Thyroid gland (tissue), 4 donors: ENCODE measurements at regions not wholly inside any gene's neighbourhood (a gene's known extent, or its start where the extent isn't known, plus 50 kb on each side); places are given as distances from the start of the nearest gene placed in this dataset.

Source experiments
- POLR2A ChIP-seq, 2 donors: fragments of 450-650 bp; IDR thresholded peaks; one replicate each; pipeline ENCODE4 v1.6.1; 2017; ENCODE audit warnings: antibody characterized with exemption in 2 of 2, mild to moderate bottlenecking in 2 of 2, moderate library complexity in 1 of 2
- TF ChIP-seq, protein P1 (sequence below), 6 experiments: fragments of 200-600 bp in 3 of 6; fragments of 450-650 bp in 3 of 6; sonication (generic) in 3 of 6; IDR thresholded peaks; one replicate each; pipeline ENCODE4 v1.5.1; 2016 to 2019; ENCODE audit warnings: antibody characterized with exemption in 6 of 6, mild to moderate bottlenecking in 2 of 6, inconsistent platforms in 1 of 6, moderate library complexity in 1 of 6

DNA sequence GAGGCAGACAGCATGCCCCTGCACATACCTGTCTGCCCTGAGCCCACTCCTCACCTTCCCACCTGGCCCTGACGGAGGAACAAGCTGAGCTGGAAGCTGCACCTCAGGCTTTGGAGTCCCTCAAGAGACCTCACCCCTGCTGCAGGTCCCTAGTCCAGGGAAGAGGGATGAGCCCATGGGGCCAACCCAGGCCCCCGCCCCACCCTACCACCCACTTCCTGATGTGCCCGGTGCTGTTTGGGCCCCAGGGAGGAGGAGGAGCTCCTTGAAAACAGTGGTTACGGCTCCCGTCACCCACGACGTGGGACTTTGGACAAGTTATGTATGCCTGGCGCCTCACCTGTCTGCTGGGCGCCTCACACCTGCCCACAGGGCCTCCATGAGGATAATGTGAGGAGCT, 250.2 kb downstream of the NPHP4 start:
- no peak for TF ChIP-seq POLR2A (IDR thresholded peaks at IDR 0.05)
- TF ChIP-seq, protein P1, sequence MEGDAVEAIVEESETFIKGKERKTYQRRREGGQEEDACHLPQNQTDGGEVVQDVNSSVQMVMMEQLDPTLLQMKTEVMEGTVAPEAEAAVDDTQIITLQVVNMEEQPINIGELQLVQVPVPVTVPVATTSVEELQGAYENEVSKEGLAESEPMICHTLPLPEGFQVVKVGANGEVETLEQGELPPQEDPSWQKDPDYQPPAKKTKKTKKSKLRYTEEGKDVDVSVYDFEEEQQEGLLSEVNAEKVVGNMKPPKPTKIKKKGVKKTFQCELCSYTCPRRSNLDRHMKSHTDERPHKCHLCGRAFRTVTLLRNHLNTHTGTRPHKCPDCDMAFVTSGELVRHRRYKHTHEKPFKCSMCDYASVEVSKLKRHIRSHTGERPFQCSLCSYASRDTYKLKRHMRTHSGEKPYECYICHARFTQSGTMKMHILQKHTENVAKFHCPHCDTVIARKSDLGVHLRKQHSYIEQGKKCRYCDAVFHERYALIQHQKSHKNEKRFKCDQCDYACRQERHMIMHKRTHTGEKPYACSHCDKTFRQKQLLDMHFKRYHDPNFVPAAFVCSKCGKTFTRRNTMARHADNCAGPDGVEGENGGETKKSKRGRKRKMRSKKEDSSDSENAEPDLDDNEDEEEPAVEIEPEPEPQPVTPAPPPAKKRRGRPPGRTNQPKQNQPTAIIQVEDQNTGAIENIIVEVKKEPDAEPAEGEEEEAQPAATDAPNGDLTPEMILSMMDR (IDR thresholded peaks at IDR 0.05): no peak
